Bronchial epithelial cell (primary cell): ENCODE measurements at regions not wholly inside any gene's neighbourhood (a gene's known extent, or its start where the extent isn't known, plus 50 kb on each side); places are given as distances from the start of the nearest gene placed in this dataset.
"Not testable (repeated sequence)": the region's sequence is repeated elsewhere in the genome, so short reads cannot be mapped to it uniquely, and the experiment has no call there.

Experiments
- DNase-seq: peaks from one replicate; pipeline ENCODE4 v3.0.0-alpha.2; 2010; ENCODE audit warnings: low read depth
- FAIRE-seq: peaks from 2 replicates; lab custom pipeline; 2011; peaks lifted over from hg19 to GRCh38; lab: Jason Lieb, UNC
- H3K27me3 ChIP-seq: 2 replicates; pipeline ENCODE4 v1.5.1; 2011; ENCODE audit warnings: low read length; ENCODE audit not compliant: control insufficient read depth, insufficient read depth
- H3K36me3 ChIP-seq: 2 replicates; pipeline ENCODE4 v1.5.1; 2011; ENCODE audit warnings: low read length; ENCODE audit not compliant: control insufficient read depth, insufficient read depth
- H3K4me3 ChIP-seq: 2 replicates; pipeline ENCODE4 v1.5.1; 2011; ENCODE audit warnings: mild to moderate bottlenecking, low read depth, low read length, control low read depth
- CTCF ChIP-seq: IDR thresholded peaks from 2 replicates; pipeline ENCODE4 v1.5.1; 2011; ENCODE audit warnings: mild to moderate bottlenecking, moderate library complexity, low read length, control low read depth, inconsistent platforms; ENCODE audit not compliant: insufficient read depth, severe bottlenecking

DNA sequence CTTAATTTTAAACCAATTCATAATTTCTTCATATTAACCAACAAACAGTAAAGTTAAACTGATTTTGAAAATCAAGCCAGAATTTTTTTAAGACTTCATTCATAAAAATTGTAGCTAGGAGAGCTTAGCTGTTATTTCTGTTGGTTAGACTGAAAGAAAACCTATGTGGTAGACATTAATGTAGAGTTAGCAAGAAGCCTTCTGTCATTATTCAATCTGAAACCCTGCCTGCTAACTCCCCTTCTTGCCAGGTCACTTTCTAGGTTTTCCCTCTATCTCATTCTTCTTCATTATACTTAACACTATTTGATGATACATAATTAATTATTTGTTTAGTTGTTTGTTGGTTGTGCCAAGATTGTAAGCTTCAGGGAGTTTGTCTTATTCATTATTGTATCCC is 304.3 kb upstream of the MEF2C start:
- no peak for FAIRE-seq
- Histone ChIP-seq H3K27me3 (no peaks in the 10 kb centered on the region), H3K4me3 (no peak overlapping the region), H3K36me3 (no peaks in the 10 kb centered on the region)
- DNase-seq: no peak
- TF ChIP-seq CTCF: no peak

- Histone ChIP-seq H3K36me3 (no peaks in the 10 kb centered on the region), H3K27me3 (no peaks in the 10 kb centered on the region), H3K4me3 (no peak overlapping the region)
- FAIRE-seq: no peak
- DNase-seq: peak; percentile 83
- TF ChIP-seq CTCF: no peak
Measured at GRCh38 chr5:89181546-89181945, 298.6 kb upstream of the MEF2C start.

GRCh38 chr5:89179731-89180130 is 296.7 kb upstream of the MEF2C start:
- no peak for FAIRE-seq

GRCh38 chr5:89178541-89178940 is 295.6 kb upstream of the MEF2C start:
- no peak for TF ChIP-seq CTCF
- Histone ChIP-seq H3K27me3 (no peaks in the 10 kb centered on the region), H3K36me3 (no peaks in the 10 kb centered on the region), H3K4me3 (no peak overlapping the region)
- no peak for FAIRE-seq
- no peak for DNase-seq

More at GRCh38 chr5:89179731-89180130, 296.7 kb upstream of the MEF2C start:
- DNase-seq: no peak
- H3K36me3 ChIP-seq: no peaks in the 10 kb centered on the region
- H3K27me3 ChIP-seq: no peaks in the 10 kb centered on the region
- H3K4me3 ChIP-seq: no peak overlapping the region
- TF ChIP-seq CTCF: no peak

DNA sequence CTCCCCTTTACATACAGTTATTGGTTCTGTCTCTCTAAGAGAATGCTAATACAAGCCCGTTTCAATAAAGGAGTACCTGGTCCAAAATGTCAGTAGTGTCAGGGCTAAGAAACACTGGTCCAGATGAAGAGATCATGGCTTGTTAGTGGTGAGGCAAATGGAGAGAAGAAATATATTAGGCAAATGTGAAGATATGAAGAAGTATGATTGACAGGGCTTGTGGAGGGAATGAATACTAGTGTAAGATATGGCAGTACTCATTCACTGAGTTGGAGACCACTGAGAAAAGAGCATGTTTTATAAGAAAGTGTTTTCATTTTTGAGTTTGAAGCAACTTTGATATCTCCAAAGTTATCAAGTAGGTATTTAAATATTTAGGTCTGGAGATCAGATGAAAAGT is 290.5 kb upstream of the MEF2C start:
- no peak for FAIRE-seq
- no peak for TF ChIP-seq CTCF
- DNase-seq: no peak
- Histone ChIP-seq H3K4me3 (no peak overlapping the region), H3K27me3 (no peaks in the 10 kb centered on the region), H3K36me3 (no peaks in the 10 kb centered on the region)

- no peak for TF ChIP-seq CTCF
- FAIRE-seq: peak; percentile 43
Measured at GRCh38 chr5:89168766-89169165, 285.8 kb upstream of the MEF2C start.

DNA sequence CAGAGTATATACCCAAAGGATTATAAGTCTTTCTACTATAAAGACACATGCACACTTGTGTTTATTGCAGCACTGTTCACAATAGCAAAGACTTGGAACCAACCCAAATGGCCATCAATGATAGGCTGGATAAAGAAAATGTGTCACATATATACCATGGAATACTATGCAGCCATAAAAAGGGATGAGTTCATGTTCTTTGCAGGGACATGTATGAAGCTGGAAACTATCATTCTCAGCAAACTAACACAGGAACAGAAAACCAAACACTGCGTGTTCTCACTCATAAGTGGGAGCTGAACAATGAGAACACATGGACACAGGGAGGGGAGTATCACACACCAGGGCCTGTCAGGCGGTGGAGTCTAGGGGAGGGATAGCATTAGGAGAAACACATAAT is 281.7 kb upstream of the MEF2C start:
- not testable (repeated sequence) for H3K36me3 ChIP-seq, H3K27me3 ChIP-seq, FAIRE-seq, H3K4me3 ChIP-seq, DNase-seq

More at GRCh38 chr5:89168766-89169165, 285.8 kb upstream of the MEF2C start:
- Histone ChIP-seq H3K27me3 (no peaks in the 10 kb centered on the region), H3K36me3 (no peaks in the 10 kb centered on the region), H3K4me3 (no peak overlapping the region)
- no peak for DNase-seq
